22Rv1 (cell line): ENCODE measurements at regions not wholly inside any gene's neighbourhood (a gene's known extent, or its start where the extent isn't known, plus 50 kb on each side); places are given as distances from the start of the nearest gene placed in this dataset.
"Not testable (repeated sequence)": the region's sequence is repeated elsewhere in the genome, so short reads cannot be mapped to it uniquely, and the experiment has no call there.

Experiments
- CTCF ChIP-seq: fragments of 450-650 bp; IDR thresholded peaks from 2 replicates; pipeline ENCODE4 v1.5.1; 2017; ENCODE audit warnings: mild to moderate bottlenecking
- ZFX ChIP-seq: fragments of 450-650 bp; IDR thresholded peaks from 2 replicates; pipeline ENCODE4 v1.6.1; 2017; ENCODE audit warnings: antibody characterized with exemption, borderline replicate concordance

- TF ChIP-seq CTCF, ZFX: not testable (repeated sequence)
Measured at GRCh38 chr7:150024550-150025490, 151.1 kb downstream of the ATP6V0E2 start.
